IPS DF 19.7 (cell line): ENCODE measurements at regions not wholly inside any gene's neighbourhood (a gene's known extent, or its start where the extent isn't known, plus 50 kb on each side); places are given as distances from the start of the nearest gene placed in this dataset.

Source experiments
- DNase-seq: peaks from one replicate; pipeline ENCODE4 v3.0.0-alpha.2; 2013; ENCODE audit warnings: low read depth, low spot score

GRCh38 chr5:180411948-180412347, 58.8 kb upstream of the GFPT2 start:
- no peak for DNase-seq

GRCh38 chr5:180414176-180414575, 61.0 kb upstream of the GFPT2 start:
- no peak for DNase-seq

DNA sequence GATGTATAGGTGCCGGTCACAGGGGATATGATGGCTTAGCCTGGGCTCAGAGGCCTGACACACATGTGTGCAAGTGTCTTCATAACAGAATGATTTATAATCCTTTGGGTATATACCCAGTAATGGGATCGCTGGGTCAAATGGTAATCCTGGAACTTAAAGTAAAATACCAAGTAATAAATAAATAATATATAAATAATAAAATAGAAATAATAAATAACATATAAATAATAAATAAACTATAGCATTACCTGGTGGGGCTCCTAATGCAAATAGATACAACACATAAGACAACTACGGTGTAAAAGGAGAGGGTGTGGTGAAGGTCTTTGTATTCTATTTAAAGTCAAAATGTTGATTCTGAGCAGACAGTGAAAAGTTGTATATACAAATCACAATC, 68.5 kb upstream of the GFPT2 start:
- no peak for DNase-seq

GRCh38 chr5:180423133-180423532, 70.0 kb upstream of the GFPT2 start:
- DNase-seq: no peak

- DNase-seq: peak; percentile 7
These were observed 70.5 kb upstream of the GFPT2 start for GRCh38 chr5:180423598-180423997.

- no peak for DNase-seq
These were observed 70.1 kb upstream of the CNOT6 start for GRCh38 chr5:180424094-180424493.

- no peak for DNase-seq
These were observed 65.6 kb upstream of the CNOT6 start for GRCh38 chr5:180428598-180428997.

DNA sequence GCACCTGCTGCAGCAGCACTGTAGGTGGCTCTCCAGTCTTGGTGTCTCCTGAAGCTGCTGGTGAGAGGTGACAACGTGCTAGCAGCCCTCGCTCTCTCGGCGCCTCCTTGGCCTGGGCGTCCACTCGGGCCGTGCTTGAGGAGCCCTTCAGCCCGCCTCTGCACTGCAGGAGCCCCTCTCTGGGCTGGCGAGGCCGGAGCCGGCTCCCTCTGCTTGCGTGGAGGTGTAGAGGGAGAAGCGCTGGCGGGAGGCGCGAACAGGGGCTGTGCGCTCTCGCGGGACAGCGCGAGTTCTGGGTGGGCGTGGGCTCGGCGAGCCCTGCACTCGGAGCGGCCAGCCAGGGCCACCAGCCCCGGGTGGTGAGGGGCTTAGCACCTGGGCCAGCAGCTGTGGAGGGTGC, 62.2 kb upstream of the CNOT6 start:
- no peak for DNase-seq

GRCh38 chr5:180433032-180433422, 61.2 kb upstream of the CNOT6 start:
- no peak for DNase-seq

DNA sequence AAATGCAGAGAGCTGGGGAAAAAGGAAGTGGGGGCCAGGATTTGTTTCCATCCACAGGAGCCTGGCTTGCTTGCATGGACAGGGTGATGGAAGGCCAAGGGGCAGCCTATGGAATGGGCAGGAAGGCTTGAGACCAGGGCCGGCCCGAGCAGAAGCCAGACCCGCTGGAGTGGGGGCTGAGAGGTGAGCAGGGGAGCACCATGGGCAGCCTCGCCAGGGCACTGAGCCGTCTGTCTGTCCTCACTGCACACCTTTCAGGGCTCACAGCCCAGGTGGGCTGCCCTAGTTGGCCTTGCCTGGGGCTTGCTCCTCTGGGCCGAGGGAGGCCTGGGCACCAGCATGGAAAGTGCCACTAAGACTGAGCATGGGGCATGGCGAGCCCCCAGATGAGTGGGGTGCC, 58.6 kb upstream of the CNOT6 start:
- DNase-seq: no peak

DNA sequence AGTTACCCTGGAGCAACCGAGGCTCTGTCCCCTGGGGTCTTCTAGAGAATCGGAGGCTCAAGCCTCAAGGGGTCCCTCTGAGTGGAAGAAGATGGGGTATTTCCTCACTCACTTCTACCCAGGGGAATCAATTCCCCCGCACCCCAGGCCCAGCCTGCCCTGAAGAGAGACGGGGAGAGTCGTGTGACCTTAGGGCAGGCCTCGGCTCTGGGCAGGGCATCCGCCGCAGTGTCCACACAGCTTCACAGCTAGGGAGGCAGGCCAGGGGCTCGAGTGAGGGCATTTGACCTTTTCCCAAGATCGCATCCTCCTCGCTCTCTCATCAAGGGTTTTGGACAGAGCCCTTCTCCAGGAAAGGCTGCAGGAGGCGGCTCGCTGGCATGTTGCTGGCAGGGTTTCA, 57.9 kb upstream of the CNOT6 start:
- DNase-seq: no peak

GRCh38 chr5:180436936-180437335, 57.2 kb upstream of the CNOT6 start:
- no peak for DNase-seq

DNA sequence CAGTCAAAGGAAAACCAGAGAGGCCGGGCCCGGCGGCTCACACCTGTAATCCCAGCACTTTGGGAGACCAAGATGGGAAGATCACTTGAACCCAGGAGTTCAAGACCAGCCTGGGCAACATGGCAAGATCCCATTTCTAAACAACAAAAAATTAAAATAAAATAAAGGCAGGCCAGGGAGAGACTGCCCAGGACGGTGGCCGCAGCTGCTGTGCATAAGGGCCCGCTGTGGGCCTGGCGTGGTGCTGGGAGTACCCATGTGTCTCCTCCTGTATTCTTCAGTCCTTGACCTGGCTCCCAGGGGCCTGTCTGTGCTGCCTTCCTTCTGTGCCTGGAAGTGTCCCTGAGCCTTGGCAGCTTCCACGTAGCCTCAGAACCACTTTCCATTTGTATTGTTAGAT, 56.8 kb upstream of the CNOT6 start:
- no peak for DNase-seq

DNA sequence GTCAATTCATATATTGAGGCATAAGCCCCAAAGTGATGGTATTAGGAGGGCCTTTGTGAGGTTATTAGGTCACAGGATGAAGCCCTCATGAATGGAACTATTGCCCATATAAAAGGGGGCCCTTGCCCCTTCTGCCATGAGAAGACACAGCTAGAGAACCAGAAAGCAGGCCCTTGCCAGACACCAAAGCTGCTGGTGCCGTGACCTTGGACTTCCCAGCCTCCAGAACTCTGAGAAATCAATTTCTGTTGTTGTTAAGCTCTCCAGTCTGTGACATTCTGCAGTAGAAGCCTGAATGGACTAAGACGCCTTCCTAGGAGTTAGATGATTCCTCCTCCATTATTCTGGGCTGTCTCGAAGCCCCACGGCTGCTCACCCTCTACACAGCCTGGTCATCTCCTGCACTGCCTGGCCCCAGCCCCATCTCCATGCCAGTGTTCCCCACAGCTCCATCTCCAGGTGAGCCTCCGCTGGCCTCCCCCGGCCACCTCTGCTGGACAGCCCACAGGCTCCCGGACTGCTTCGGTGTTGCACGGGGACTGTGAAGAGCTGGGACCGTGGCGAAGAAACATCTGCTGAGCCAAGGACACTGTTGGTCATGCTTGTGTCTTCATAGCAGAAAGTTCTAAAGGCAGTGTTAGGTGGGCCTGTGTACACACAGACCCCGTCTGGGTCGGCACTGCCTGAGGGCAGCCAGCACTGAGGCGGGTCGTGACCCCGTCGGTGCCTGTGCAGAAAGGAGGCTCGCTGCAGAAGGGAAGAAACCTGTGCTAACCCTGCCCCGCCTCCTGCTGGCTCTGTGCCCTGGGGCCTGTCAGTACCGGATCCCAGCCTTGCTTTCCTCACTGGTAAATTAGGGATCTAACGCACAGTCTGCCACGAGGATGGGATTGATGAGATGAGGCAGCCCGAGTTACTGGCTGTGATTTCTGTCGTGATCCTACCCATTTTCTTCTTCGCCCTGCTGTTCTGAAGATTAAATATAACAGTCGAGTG, 55.1 kb upstream of the CNOT6 start:
- no peak for DNase-seq

DNA sequence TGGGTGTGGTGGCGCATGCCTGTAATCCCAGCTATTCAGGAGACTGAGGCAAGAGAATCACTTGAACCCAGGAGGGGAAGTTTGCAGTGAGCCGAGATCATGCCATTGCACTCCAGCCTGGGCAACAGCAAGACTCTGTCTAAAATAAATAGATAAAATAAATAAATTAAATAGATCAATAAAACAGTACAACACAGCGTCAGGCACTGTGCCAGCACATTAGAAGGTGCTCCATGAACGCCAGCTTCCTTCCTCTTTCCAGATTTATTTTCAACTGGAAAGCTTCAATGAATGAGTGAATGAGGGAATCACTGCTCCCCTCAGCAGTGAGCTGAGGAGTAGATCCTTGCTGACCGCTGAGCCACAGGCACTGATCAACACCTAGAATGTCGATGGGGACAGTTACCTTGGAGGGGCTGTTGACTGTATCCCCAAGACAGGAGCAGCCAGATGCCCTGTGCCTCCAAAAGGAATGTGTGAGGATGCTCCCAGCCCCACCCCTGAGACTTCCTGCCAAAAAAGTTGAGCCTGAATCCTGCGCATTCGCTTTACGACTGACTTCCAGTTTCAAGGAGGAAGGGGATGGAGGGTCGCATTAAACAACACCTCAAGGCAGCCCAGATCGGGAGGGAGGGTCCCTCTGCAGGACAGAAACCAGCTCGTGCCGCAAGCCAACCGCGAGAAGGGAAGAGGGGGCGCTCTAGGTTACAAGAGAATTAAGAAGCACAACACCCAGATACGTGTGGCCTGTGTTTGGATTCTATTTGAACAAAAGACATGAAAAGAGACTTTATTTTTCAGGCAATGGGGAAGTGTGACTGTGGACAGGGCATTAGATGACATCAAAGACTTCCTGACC, 54.0 kb upstream of the CNOT6 start:
- no peak for DNase-seq

- no peak for DNase-seq
These were observed 52.6 kb upstream of the CNOT6 start for GRCh38 chr5:180441564-180442051.
